ENCODE measurements at regions not wholly inside any gene's neighbourhood (a gene's known extent, or its start where the extent isn't known, plus 50 kb on each side); places are given as distances from the start of the nearest gene placed in this dataset.

- no peak for TF ChIP-seq POLR2A (IDR thresholded peaks at IDR 0.05; ENCODE audit: low read depth, low read length)
- no peak for TF ChIP-seq POLR2AphosphoS5 (IDR thresholded peaks at IDR 0.05; ENCODE audit: low read depth, low read length)
- TF ChIP-seq TAF1 (IDR thresholded peaks at IDR 0.05; ENCODE audit: borderline replicate concordance, low read depth, low read length) = no peak
- FAIRE-seq (no peak), DNase-seq (ENCODE audit: insufficient read length) (no peak)
These were observed 102.4 kb upstream of the E2F7 start for GRCh38 chr12:77167801-77168200.

- no peak for FAIRE-seq
- TF ChIP-seq POLR2AphosphoS5 (IDR thresholded peaks at IDR 0.05; ENCODE audit: low read depth, low read length) (no peak), TAF1 (IDR thresholded peaks at IDR 0.05; ENCODE audit: borderline replicate concordance, low read depth, low read length) (no peak), POLR2A (IDR thresholded peaks at IDR 0.05; ENCODE audit: low read depth, low read length) (no peak)
- DNase-seq (ENCODE audit: insufficient read length) = no peak
These were observed 101.3 kb upstream of the E2F7 start for GRCh38 chr12:77166696-77167095.

GRCh38 chr12:77163074-77164038, 98.0 kb upstream of the E2F7 start:
- FAIRE-seq (no peak), DNase-seq (ENCODE audit: insufficient read length) (no peak)

GRCh38 chr12:77161944-77162343, 96.6 kb upstream of the E2F7 start:
- TF ChIP-seq TAF1 (IDR thresholded peaks at IDR 0.05; ENCODE audit: borderline replicate concordance, low read depth, low read length) (no peak), POLR2A (IDR thresholded peaks at IDR 0.05; ENCODE audit: low read depth, low read length) (no peak), POLR2AphosphoS5 (IDR thresholded peaks at IDR 0.05; ENCODE audit: low read depth, low read length) (no peak)
- no peak for DNase-seq (ENCODE audit: insufficient read length)
- FAIRE-seq = no peak

More at GRCh38 chr12:77163074-77164038, 98.0 kb upstream of the E2F7 start:
- no peak for TF ChIP-seq POLR2AphosphoS5 (IDR thresholded peaks at IDR 0.05; ENCODE audit: low read depth, low read length)

- DNase-seq (ENCODE audit: insufficient read length) (no peak), FAIRE-seq (no peak)
- TF ChIP-seq TAF1 (IDR thresholded peaks at IDR 0.05; ENCODE audit: borderline replicate concordance, low read depth, low read length) (no peak), POLR2AphosphoS5 (IDR thresholded peaks at IDR 0.05; ENCODE audit: low read depth, low read length) (no peak), POLR2A (IDR thresholded peaks at IDR 0.05; ENCODE audit: low read depth, low read length) (no peak)
These were observed 95.6 kb upstream of the E2F7 start for GRCh38 chr12:77160931-77161330.

GRCh38 chr12:77153706-77154105, 88.3 kb upstream of the E2F7 start:
- no peak for TF ChIP-seq TAF1 (IDR thresholded peaks at IDR 0.05; ENCODE audit: borderline replicate concordance, low read depth, low read length)
- TF ChIP-seq POLR2A (IDR thresholded peaks at IDR 0.05; ENCODE audit: low read depth, low read length) = no peak
- TF ChIP-seq POLR2AphosphoS5 (IDR thresholded peaks at IDR 0.05; ENCODE audit: low read depth, low read length) = no peak
- FAIRE-seq (no peak), DNase-seq (ENCODE audit: insufficient read length) (no peak)

- no peak for DNase-seq (ENCODE audit: insufficient read length)
- FAIRE-seq = no peak
These were observed 87.3 kb upstream of the E2F7 start for GRCh38 chr12:77152623-77153193.

GRCh38 chr12:77151030-77151429, 85.7 kb upstream of the E2F7 start:
- DNase-seq (ENCODE audit: insufficient read length) (no peak), FAIRE-seq (no peak)

More at GRCh38 chr12:77152623-77153193, 87.3 kb upstream of the E2F7 start:
- TF ChIP-seq TAF1 (IDR thresholded peaks at IDR 0.05; ENCODE audit: borderline replicate concordance, low read depth, low read length) = no peak
- no peak for TF ChIP-seq POLR2A (IDR thresholded peaks at IDR 0.05; ENCODE audit: low read depth, low read length)
- no peak for TF ChIP-seq POLR2AphosphoS5 (IDR thresholded peaks at IDR 0.05; ENCODE audit: low read depth, low read length)

GRCh38 chr12:77133566-77133965, 68.2 kb upstream of the E2F7 start:
- DNase-seq (ENCODE audit: insufficient read length) (no peak), FAIRE-seq (no peak)
- TF ChIP-seq TAF1 (IDR thresholded peaks at IDR 0.05; ENCODE audit: borderline replicate concordance, low read depth, low read length) (no peak), POLR2AphosphoS5 (IDR thresholded peaks at IDR 0.05; ENCODE audit: low read depth, low read length) (no peak)

More at GRCh38 chr12:77151030-77151429, 85.7 kb upstream of the E2F7 start:
- TF ChIP-seq POLR2AphosphoS5 (IDR thresholded peaks at IDR 0.05; ENCODE audit: low read depth, low read length) (no peak), POLR2A (IDR thresholded peaks at IDR 0.05; ENCODE audit: low read depth, low read length) (no peak), TAF1 (IDR thresholded peaks at IDR 0.05; ENCODE audit: borderline replicate concordance, low read depth, low read length) (no peak)

GRCh38 chr12:77131977-77132490, 66.7 kb upstream of the E2F7 start:
- DNase-seq (ENCODE audit: insufficient read length) = no peak
- no peak for FAIRE-seq
- no peak for TF ChIP-seq POLR2A (IDR thresholded peaks at IDR 0.05; ENCODE audit: low read depth, low read length)
- TF ChIP-seq POLR2AphosphoS5 (IDR thresholded peaks at IDR 0.05; ENCODE audit: low read depth, low read length) = no peak
- no peak for TF ChIP-seq TAF1 (IDR thresholded peaks at IDR 0.05; ENCODE audit: borderline replicate concordance, low read depth, low read length)

GRCh38 chr12:77130193-77130592, 64.8 kb upstream of the E2F7 start:
- TF ChIP-seq POLR2A (IDR thresholded peaks at IDR 0.05; ENCODE audit: low read depth, low read length) = no peak
- no peak for TF ChIP-seq TAF1 (IDR thresholded peaks at IDR 0.05; ENCODE audit: borderline replicate concordance, low read depth, low read length)
- TF ChIP-seq POLR2AphosphoS5 (IDR thresholded peaks at IDR 0.05; ENCODE audit: low read depth, low read length) = no peak
- DNase-seq (ENCODE audit: insufficient read length) (no peak), FAIRE-seq (no peak)

- no peak for FAIRE-seq
- no peak for TF ChIP-seq TAF1 (IDR thresholded peaks at IDR 0.05; ENCODE audit: borderline replicate concordance, low read depth, low read length)
- no peak for TF ChIP-seq POLR2AphosphoS5 (IDR thresholded peaks at IDR 0.05; ENCODE audit: low read depth, low read length)
- no peak for TF ChIP-seq POLR2A (IDR thresholded peaks at IDR 0.05; ENCODE audit: low read depth, low read length)
- no peak for DNase-seq (ENCODE audit: insufficient read length)
These were observed 59.4 kb upstream of the E2F7 start for GRCh38 chr12:77124767-77125166.

Data from GM12892 (cell line).